Ectodermal cell (in vitro differentiated cells): ENCODE measurements at regions not wholly inside any gene's neighbourhood (a gene's known extent, or its start where the extent isn't known, plus 50 kb on each side); places are given as distances from the start of the nearest gene placed in this dataset.

ENCODE experiments used
- H3K27ac ChIP-seq: 2 replicates; pipeline ENCODE4 v1.7.0; 2013; ENCODE audit warnings: mild to moderate bottlenecking, low read depth, low read length; ENCODE audit not compliant: insufficient read depth, poor library complexity, severe bottlenecking
- H3K27me3 ChIP-seq: 2 replicates; pipeline ENCODE4 v1.7.0; 2013; ENCODE audit warnings: mild to moderate bottlenecking, low read length; ENCODE audit not compliant: insufficient read depth, control insufficient read depth, poor library complexity, severe bottlenecking
- H3K36me3 ChIP-seq: one replicate; pipeline ENCODE4 v1.7.0; 2013; ENCODE audit warnings: low read length; ENCODE audit not compliant: control insufficient read depth, insufficient read depth
- H3K4me1 ChIP-seq: one replicate; pipeline ENCODE4 v1.7.0; 2013; ENCODE audit warnings: low read length; ENCODE audit not compliant: control insufficient read depth, insufficient read depth
- H3K4me3 ChIP-seq: 2 replicates; pipeline ENCODE4 v1.7.0; 2013; ENCODE audit warnings: low read depth, low read length, control low read depth; ENCODE audit not compliant: insufficient read depth
- H3K9me3 ChIP-seq: 2 replicates; pipeline ENCODE4 v1.7.0; 2013; ENCODE audit warnings: mild to moderate bottlenecking, low read length, moderate library complexity; ENCODE audit not compliant: control insufficient read depth
- WGBS, 2 experiments: methylation state at CpG; one replicate each; pipeline ENCODE4 v1.1.7; 2013; ENCODE audit warnings: missing lambda C conversion rate in 2 of 2; 5-methylcytosine and 5-hydroxymethylcytosine counted together

DNA sequence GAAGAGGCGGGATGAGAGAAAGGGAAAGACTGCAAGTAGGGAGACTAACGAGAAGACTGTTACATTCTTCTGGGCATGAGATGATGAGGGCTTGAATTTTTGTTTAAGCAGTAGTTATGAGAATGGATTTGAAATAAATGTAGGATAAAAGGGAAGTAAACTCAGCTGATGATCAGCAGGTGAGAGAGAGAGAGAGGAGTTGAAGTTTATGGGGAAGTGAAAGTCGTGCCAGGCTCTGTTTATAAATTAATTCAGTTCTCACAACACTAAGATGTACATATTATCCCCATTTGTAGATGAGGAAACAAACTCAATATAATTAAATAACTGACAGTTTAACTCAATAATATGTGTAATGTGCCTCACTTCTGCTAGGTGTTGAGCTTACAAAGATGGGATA, 170.0 kb upstream of the RMST start:
- Histone ChIP-seq H3K27ac (no peak overlapping the region), H3K9me3 (no peaks in the 10 kb centered on the region), H3K4me3 (no peak overlapping the region), H3K4me1 (peaks cover under 1% of the 10 kb centered on the region), H3K36me3 (no peaks in the 10 kb centered on the region), H3K27me3 (no peaks in the 10 kb centered on the region)
- 94 to 98% methylated on average over 2 of the region's 3 CpGs for WGBS, 2 experiments

GRCh38 chr12:97293541-97293940, 169.1 kb upstream of the RMST start:
- H3K9me3 ChIP-seq, result no peaks in the 10 kb centered on the region
- no peaks in the 10 kb centered on the region for H3K36me3 ChIP-seq
- no peak overlapping the region for H3K27ac ChIP-seq
- H3K27me3 ChIP-seq, result no peaks in the 10 kb centered on the region
- 90 to 92% methylated on average over 1 of the region's 1 CpG for WGBS, 2 experiments
- no peaks in the 10 kb centered on the region for H3K4me1 ChIP-seq
- no peak overlapping the region for H3K4me3 ChIP-seq

DNA sequence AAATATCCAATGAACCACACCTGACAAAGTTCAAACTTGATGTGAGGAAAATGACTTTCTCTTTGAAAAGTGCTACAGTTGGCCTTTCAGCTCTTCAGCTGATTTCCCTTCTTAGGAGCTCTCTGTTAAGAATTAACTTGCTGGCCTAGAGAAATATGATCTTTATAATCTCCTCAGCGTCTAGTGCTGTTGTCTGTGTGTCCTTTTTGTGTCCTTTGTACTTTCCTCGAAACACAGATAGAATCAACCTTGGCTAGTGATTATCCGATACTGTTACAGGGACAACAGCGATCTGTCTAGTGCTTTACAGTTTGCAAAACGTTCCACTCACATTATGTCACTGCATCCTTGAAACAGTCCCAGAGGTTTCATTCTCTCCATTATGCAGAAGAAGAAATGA, 162.8 kb upstream of the RMST start:
- whole genome bisulfite sequencing, 2 experiments, result 94 to 96% methylated on average over 5 of the region's 5 CpGs
- Histone ChIP-seq H3K27me3 (no peaks in the 10 kb centered on the region), H3K36me3 (no peaks in the 10 kb centered on the region), H3K27ac (no peak overlapping the region), H3K9me3 (no peaks in the 10 kb centered on the region), H3K4me1 (peaks cover 5% of the 10 kb centered on the region), H3K4me3 (no peak overlapping the region)

DNA sequence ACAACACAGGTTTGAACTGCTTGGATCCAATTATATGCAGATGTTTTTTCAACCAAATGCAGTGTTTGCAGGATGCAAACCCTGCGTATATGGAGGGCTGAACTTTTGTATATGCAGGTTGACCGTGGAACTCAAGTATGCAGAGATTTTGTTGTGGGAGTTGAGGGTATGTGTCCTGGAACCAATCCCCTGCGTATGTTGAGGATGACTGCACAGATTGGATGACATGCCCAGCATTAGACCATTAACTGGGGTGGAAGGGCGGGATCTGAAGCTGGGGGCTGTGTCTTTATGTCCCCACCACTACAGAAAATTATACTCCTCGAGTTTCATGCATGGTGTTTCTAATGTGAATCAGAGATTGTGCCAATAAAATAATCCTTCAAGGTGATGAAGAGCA, 162.2 kb upstream of the RMST start:
- WGBS, 2 experiments, result 96% methylated on average over 5 of the region's 5 CpGs
- Histone ChIP-seq H3K27me3 (no peaks in the 10 kb centered on the region), H3K4me1 (peaks cover 5% of the 10 kb centered on the region), H3K4me3 (no peak overlapping the region), H3K27ac (no peak overlapping the region), H3K36me3 (no peaks in the 10 kb centered on the region), H3K9me3 (no peaks in the 10 kb centered on the region)

DNA sequence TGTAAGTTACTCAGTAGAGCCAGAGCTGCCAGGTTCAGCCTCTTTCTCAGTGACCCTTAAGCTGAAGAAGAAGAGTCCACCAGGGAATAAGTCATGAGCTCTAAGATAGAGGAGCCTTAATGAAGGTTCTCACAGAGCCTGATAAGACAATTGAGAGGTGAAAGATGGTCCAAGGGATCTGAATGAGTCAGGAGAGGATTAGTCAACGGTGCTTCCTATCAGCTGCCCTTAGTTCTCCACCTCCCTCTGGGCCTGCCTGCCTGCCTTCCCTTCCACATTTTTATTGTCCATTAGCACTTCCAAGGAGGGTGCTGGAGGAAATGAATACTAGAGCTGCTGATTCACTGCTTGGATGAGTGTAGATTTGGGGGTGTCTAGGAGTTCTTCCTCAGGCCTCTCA, 161.7 kb upstream of the RMST start:
- no peak overlapping the region for H3K4me3 ChIP-seq
- no peak overlapping the region for H3K27ac ChIP-seq
- WGBS, 2 experiments, result 59 to 60% methylated on average over 1 of the region's 1 CpG
- H3K27me3 ChIP-seq, result no peaks in the 10 kb centered on the region
- no peaks in the 10 kb centered on the region for H3K36me3 ChIP-seq
- H3K4me1 ChIP-seq, result peaks cover 5% of the 10 kb centered on the region
- H3K9me3 ChIP-seq, result no peaks in the 10 kb centered on the region

DNA sequence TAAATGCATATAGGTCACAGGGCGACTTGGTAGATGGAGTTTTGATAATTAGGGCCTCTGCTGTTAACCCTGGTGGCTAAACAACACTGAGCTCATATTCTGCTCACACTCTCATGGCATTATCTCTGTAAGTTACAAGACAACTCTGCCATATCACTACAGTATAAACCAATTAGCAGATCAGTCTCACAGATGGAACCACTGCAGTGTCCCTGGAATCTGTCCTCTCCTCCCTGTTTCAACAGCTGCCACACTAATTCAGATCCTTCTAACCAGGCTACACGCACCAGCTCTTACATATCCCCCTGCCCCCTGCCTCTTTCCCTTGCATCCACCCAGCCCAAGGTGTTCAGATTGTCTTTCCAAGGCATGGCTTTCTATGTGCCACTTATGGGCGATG, 161.0 kb upstream of the RMST start:
- H3K4me1 ChIP-seq, result peaks cover 5% of the 10 kb centered on the region
- H3K36me3 ChIP-seq, result no peaks in the 10 kb centered on the region
- no peaks in the 10 kb centered on the region for H3K9me3 ChIP-seq
- no peak overlapping the region for H3K4me3 ChIP-seq
- 88 to 96% methylated on average over 3 of the region's 3 CpGs for WGBS, 2 experiments
- no peaks in the 10 kb centered on the region for H3K27me3 ChIP-seq
- H3K27ac ChIP-seq, result no peak overlapping the region

DNA sequence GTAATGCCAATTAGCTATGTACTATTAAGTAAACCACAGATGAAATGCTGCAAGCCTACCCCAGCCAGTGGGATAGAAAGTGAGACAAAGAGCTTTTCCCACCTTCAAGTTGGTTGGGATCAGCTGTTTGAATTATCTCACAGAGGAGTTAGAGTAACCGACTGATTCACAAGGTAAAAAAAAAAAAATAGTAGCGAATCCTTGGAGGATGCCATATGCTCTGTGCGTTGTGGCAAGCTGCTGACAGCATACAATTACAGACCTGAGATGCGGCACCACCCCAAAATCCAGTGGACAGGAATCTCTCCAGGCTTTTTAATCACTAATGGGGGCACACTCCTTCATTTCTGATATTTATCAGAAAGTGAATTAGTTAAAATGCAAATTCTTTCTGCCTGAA, 157.0 kb upstream of the RMST start:
- Histone ChIP-seq H3K4me1 (peaks cover 5% of the 10 kb centered on the region), H3K27me3 (no peaks in the 10 kb centered on the region), H3K27ac (no peak overlapping the region), H3K9me3 (no peaks in the 10 kb centered on the region), H3K36me3 (no peaks in the 10 kb centered on the region), H3K4me3 (no peak overlapping the region)
- 87% methylated on average over 4 of the region's 4 CpGs for WGBS, 2 experiments

- Histone ChIP-seq H3K27ac (no peak overlapping the region), H3K4me3 (no peak overlapping the region), H3K4me1 (peaks cover 5% of the 10 kb centered on the region), H3K36me3 (no peaks in the 10 kb centered on the region), H3K27me3 (no peaks in the 10 kb centered on the region), H3K9me3 (no peaks in the 10 kb centered on the region)
- 77 to 90% methylated on average over 2 to 3 of the region's 3 CpGs for WGBS, 2 experiments
These were observed 156.5 kb upstream of the RMST start for GRCh38 chr12:97306147-97306546.

- Histone ChIP-seq H3K27ac (no peak overlapping the region), H3K4me3 (no peak overlapping the region), H3K27me3 (no peaks in the 10 kb centered on the region), H3K4me1 (peaks cover 5% of the 10 kb centered on the region), H3K9me3 (no peaks in the 10 kb centered on the region), H3K36me3 (no peaks in the 10 kb centered on the region)
- WGBS, 2 experiments, result 71 to 89% methylated on average over 1 of the region's 1 CpG
These were observed 153.9 kb upstream of the RMST start for GRCh38 chr12:97308576-97309198.

GRCh38 chr12:97309921-97310320, 152.7 kb upstream of the RMST start:
- Histone ChIP-seq H3K27me3 (no peaks in the 10 kb centered on the region), H3K9me3 (no peaks in the 10 kb centered on the region), H3K36me3 (no peaks in the 10 kb centered on the region), H3K4me3 (no peak overlapping the region), H3K27ac (no peak overlapping the region), H3K4me1 (no peaks in the 10 kb centered on the region)
- 75 to 84% methylated on average over 5 of the region's 5 CpGs for WGBS, 2 experiments
